IMR-90 (cell line): ENCODE measurements at regions not wholly inside any gene's neighbourhood (a gene's known extent, or its start where the extent isn't known, plus 50 kb on each side); places are given as distances from the start of the nearest gene placed in this dataset.

Experiments
- CEBPB ChIP-seq: IDR thresholded peaks from 2 replicates; pipeline ENCODE4 v1.6.1; 2012; ENCODE audit warnings: low read depth, low read length, improper control_type of control experiment
- CTCF ChIP-seq: conservative IDR thresholded peaks from 2 replicates; pipeline ENCODE4 v1.5.1; 2012; ENCODE audit warnings: mild to moderate bottlenecking, low read depth, low read length, improper control_type of control experiment
- ELK1 ChIP-seq: fragments of 150-350 bp; IDR thresholded peaks from 2 replicates; pipeline ENCODE4 v1.6.1; 2016; ENCODE audit warnings: low read depth, mild to moderate bottlenecking, low read length, moderate library complexity, borderline replicate concordance
- FOS ChIP-seq: fragments of 150-350 bp; IDR thresholded peaks from 2 replicates; pipeline ENCODE4 v1.6.1; 2016; ENCODE audit warnings: low read depth, low read length
- MAFK ChIP-seq: IDR thresholded peaks from 2 replicates; pipeline ENCODE4 v1.6.1; 2012; ENCODE audit warnings: low read depth, low read length, improper control_type of control experiment
- MXI1 ChIP-seq: IDR thresholded peaks from 2 replicates; pipeline ENCODE4 v1.6.1; 2012; ENCODE audit warnings: low read depth, mild to moderate bottlenecking, low read length, moderate library complexity, borderline replicate concordance
- POLR2A ChIP-seq: IDR thresholded peaks from 2 replicates; pipeline ENCODE4 v1.6.1; 2012; ENCODE audit warnings: mild to moderate bottlenecking, low read depth, low read length
- RAD21 ChIP-seq: IDR thresholded peaks from 2 replicates; pipeline ENCODE4 v1.6.1; 2012; ENCODE audit warnings: low read length, improper control_type of control experiment
- SMC3 ChIP-seq: fragments of 150-350 bp; IDR thresholded peaks from 2 replicates; pipeline ENCODE4 v1.6.1; 2016; ENCODE audit warnings: low read depth, mild to moderate bottlenecking, antibody characterized with exemption, low read length, moderate library complexity
- USF2 ChIP-seq: fragments of 150-350 bp; IDR thresholded peaks from 2 replicates; pipeline ENCODE4 v1.6.1; 2017; ENCODE audit warnings: mild to moderate bottlenecking, antibody characterized with exemption, low read length, low read depth

- TF ChIP-seq POLR2A (no peak), CTCF (no peak), SMC3 (no peak), FOS (no peak), USF2 (no peak), CEBPB (no peak), RAD21 (no peak), MXI1 (no peak), ELK1 (no peak), MAFK (no peak)
These were observed 57.6 kb upstream of the PKDCC start for GRCh38 chr2:41990245-41990644.
